ENCODE measurements at regions not wholly inside any gene's neighbourhood (a gene's known extent, or its start where the extent isn't known, plus 50 kb on each side); places are given as distances from the start of the nearest gene placed in this dataset.

GRCh38 chr13:112124141-112124540 is 57.2 kb downstream of the SOX1 start:
- TF ChIP-seq CTCF (IDR thresholded peaks at IDR 0.05): no peak

- TF ChIP-seq CTCF (IDR thresholded peaks at IDR 0.05): no peak
Measured at GRCh38 chr13:112127564-112128330, 60.8 kb downstream of the SOX1 start.

GRCh38 chr13:112128331-112128610 is 61.3 kb downstream of the SOX1 start:
- TF ChIP-seq CTCF (IDR thresholded peaks at IDR 0.05): no peak

GRCh38 chr13:112130418-112130817 is 63.5 kb downstream of the SOX1 start:
- no peak for TF ChIP-seq CTCF (IDR thresholded peaks at IDR 0.05)

- no peak for TF ChIP-seq CTCF (IDR thresholded peaks at IDR 0.05)
Measured at GRCh38 chr13:112131081-112131712, 64.2 kb downstream of the SOX1 start.

GRCh38 chr13:112131713-112132113 is 64.8 kb downstream of the SOX1 start:
- no peak for TF ChIP-seq CTCF (IDR thresholded peaks at IDR 0.05)

GRCh38 chr13:112132142-112132541 is 65.2 kb downstream of the SOX1 start:
- TF ChIP-seq CTCF (IDR thresholded peaks at IDR 0.05): no peak

Measured in LNCAP (cell line).